ENCODE measurements at regions not wholly inside any gene's neighbourhood (a gene's known extent, or its start where the extent isn't known, plus 50 kb on each side); places are given as distances from the start of the nearest gene placed in this dataset.

- TF ChIP-seq CTCF (IDR thresholded peaks at IDR 0.05; ENCODE audit: poor library complexity) (no peak), EZH2phosphoT487 (IDR thresholded peaks at IDR 0.05; ENCODE audit: low read depth, severe bottlenecking, unreplicated experiment) (no peak), EZH2 (IDR thresholded peaks at IDR 0.05; ENCODE audit: borderline replicate concordance) (no peak)
These were observed 166.6 kb downstream of the CYYR1 start for GRCh38 chr21:26406526-26406925.

Measured in hepatocyte (in vitro differentiated cells).